IgD-negative memory B cell (primary cell): ENCODE measurements at regions not wholly inside any gene's neighbourhood (a gene's known extent, or its start where the extent isn't known, plus 50 kb on each side); places are given as distances from the start of the nearest gene placed in this dataset.

Experiments
- H3K27ac Mint-ChIP-seq, 3 donors: one replicate each; pipeline ENCODE4 v1.8.0; 2020 to 2022; ENCODE audit warnings: mild to moderate bottlenecking in 3 of 3, mixed read lengths in 3 of 3, moderate library complexity in 1 of 3
- H3K27me3 Mint-ChIP-seq: one replicate; pipeline ENCODE4 v1.8.0; 2021; ENCODE audit warnings: mixed read lengths
- H3K36me3 Mint-ChIP-seq: one replicate; pipeline ENCODE4 v1.8.0; 2020; ENCODE audit warnings: mild to moderate bottlenecking, mixed read lengths
- H3K4me1 Mint-ChIP-seq, 3 donors: one replicate each; pipeline ENCODE4 v1.8.0; 2020 to 2022; ENCODE audit warnings: mixed read lengths in 3 of 3, mild to moderate bottlenecking in 1 of 3
- H3K4me3 Mint-ChIP-seq, 4 donors: one replicate each; pipeline ENCODE4 v1.8.0; 2020 to 2022; ENCODE audit warnings: mild to moderate bottlenecking in 4 of 4, mixed read lengths in 4 of 4, moderate library complexity in 3 of 4
- H3K9me3 Mint-ChIP-seq, 3 donors: one replicate each; pipeline ENCODE4 v1.8.0; 2020 to 2021; ENCODE audit warnings: mixed read lengths in 3 of 3, mild to moderate bottlenecking in 1 of 3

GRCh38 chr3:135719449-135719848 lies 246.1 kb upstream of the PPP2R3A start:
- H3K4me1 Mint-ChIP-seq, result no peaks in the 10 kb centered on the region
- H3K27me3 Mint-ChIP-seq, result no peaks in the 10 kb centered on the region
- no peaks in the 10 kb centered on the region for H3K36me3 Mint-ChIP-seq
- H3K4me3 Mint-ChIP-seq, result no peak overlapping the region
- no peak overlapping the region for H3K27ac Mint-ChIP-seq
- peaks cover 0 to 11% (median 9%) of the 10 kb centered on the region in 3 donors for H3K9me3 Mint-ChIP-seq

DNA sequence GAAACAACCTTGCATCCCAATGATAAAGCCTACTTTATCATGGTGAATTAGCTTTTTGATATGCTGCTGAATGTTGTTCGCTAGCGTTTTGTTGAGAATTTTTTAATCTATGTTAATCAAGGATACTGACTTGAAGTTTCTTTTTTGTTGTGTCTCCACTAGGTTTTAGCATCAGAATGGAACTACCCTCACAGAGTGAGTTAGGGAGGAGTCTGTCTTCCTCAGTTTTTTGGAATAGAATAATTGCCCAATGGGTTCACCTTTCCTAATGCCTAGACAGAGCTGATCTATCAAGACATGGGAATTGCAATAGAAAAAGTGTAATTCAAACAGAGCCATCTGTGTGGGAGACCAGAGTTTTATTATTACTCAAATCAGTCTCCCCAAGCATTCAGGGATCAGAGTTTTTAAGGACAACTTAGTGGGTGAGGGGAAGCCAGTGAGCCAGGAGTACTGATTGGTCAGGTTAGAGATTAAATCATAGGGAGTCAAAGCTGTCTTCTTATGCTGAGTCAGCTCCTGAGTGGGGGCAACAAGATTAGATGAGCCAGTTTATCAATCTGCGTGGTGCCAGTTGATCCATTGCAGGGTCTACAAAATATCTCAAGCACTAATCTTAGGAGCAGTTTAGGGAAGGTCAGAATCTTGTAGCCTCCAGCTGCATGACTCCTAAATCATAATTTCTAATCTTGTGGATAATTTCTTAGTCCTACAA lies 237.4 kb upstream of the PPP2R3A start:
- no peak overlapping the region for H3K4me3 Mint-ChIP-seq
- peaks cover 2 to 33% (median 26%) of the 10 kb centered on the region in 3 donors for H3K9me3 Mint-ChIP-seq
- H3K4me1 Mint-ChIP-seq, result no peaks in the 10 kb centered on the region
- peaks cover 3% of the 10 kb centered on the region for H3K36me3 Mint-ChIP-seq
- no peak overlapping the region for H3K27ac Mint-ChIP-seq
- peaks cover 3% of the 10 kb centered on the region for H3K27me3 Mint-ChIP-seq

DNA sequence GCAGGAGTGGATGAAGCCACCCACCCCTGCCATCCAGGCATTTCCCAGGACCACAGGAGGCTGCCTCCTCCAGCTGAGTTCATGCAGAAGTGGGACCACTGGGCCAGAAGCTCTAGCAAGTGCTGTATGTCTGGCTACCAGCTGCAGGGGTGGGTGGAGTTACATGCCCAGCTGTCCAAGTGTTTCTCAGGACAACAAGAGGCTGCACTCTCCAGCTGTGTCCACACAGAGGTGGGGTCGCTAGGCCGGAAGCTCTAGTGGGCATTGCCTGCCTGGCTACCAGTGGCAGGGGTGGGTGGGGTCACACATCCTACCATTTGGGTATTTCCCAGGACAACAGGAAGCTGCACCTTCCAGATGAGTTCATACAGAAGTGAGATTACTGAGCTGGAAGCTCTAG lies 234.0 kb upstream of the PPP2R3A start:
- no peak overlapping the region for H3K4me3 Mint-ChIP-seq
- H3K36me3 Mint-ChIP-seq, result peaks cover 3% of the 10 kb centered on the region
- no peaks in the 10 kb centered on the region for H3K4me1 Mint-ChIP-seq
- H3K27ac Mint-ChIP-seq, result no peak overlapping the region
- H3K27me3 Mint-ChIP-seq, result peaks cover 3% of the 10 kb centered on the region
- peaks cover 8 to 31% (median 18%) of the 10 kb centered on the region in 3 donors for H3K9me3 Mint-ChIP-seq

- H3K27ac Mint-ChIP-seq, result no peak overlapping the region
- no peak overlapping the region for H3K4me3 Mint-ChIP-seq
- H3K4me1 Mint-ChIP-seq, result no peaks in the 10 kb centered on the region
- peaks cover 2% of the 10 kb centered on the region for H3K27me3 Mint-ChIP-seq
- H3K9me3 Mint-ChIP-seq, result peaks cover 6 to 22% (median 16%) of the 10 kb centered on the region in 3 donors
- no peaks in the 10 kb centered on the region for H3K36me3 Mint-ChIP-seq
Measured at GRCh38 chr3:135736740-135737139, 228.8 kb upstream of the PPP2R3A start.

- Mint-ChIP-seq H3K27ac (no peak overlapping the region), H3K4me1 (no peaks in the 10 kb centered on the region), H3K9me3 (peaks cover 4 to 21% (median 10%) of the 10 kb centered on the region in 3 donors), H3K27me3 (peaks cover 2% of the 10 kb centered on the region), H3K4me3 (no peak overlapping the region), H3K36me3 (no peaks in the 10 kb centered on the region)
Measured at GRCh38 chr3:135739779-135740178, 225.7 kb upstream of the PPP2R3A start.

- Mint-ChIP-seq H3K36me3 (no peaks in the 10 kb centered on the region), H3K27me3 (peaks cover 2% of the 10 kb centered on the region)
Measured at GRCh38 chr3:135740211-135740610, 225.3 kb upstream of the PPP2R3A start.

GRCh38 chr3:135740751-135741150 lies 224.8 kb upstream of the PPP2R3A start:
- Mint-ChIP-seq H3K4me1 (no peaks in the 10 kb centered on the region), H3K4me3 (no peak overlapping the region), H3K27ac (no peak overlapping the region), H3K36me3 (no peaks in the 10 kb centered on the region), H3K27me3 (peaks cover 2% of the 10 kb centered on the region), H3K9me3 (peaks cover 2 to 16% (median 6%) of the 10 kb centered on the region in 3 donors)

More at GRCh38 chr3:135740211-135740610, 225.3 kb upstream of the PPP2R3A start:
- Mint-ChIP-seq H3K4me3 (no peak overlapping the region), H3K27ac (no peak overlapping the region), H3K4me1 (no peaks in the 10 kb centered on the region), H3K9me3 (peaks cover 2 to 19% (median 10%) of the 10 kb centered on the region in 3 donors)

- H3K4me1 Mint-ChIP-seq, result no peaks in the 10 kb centered on the region
- no peaks in the 10 kb centered on the region for H3K9me3 Mint-ChIP-seq
- H3K27me3 Mint-ChIP-seq, result peaks cover 2% of the 10 kb centered on the region
- no peak overlapping the region for H3K4me3 Mint-ChIP-seq
- H3K27ac Mint-ChIP-seq, result no peak overlapping the region
- no peaks in the 10 kb centered on the region for H3K36me3 Mint-ChIP-seq
Measured at GRCh38 chr3:135751991-135752390, 213.5 kb upstream of the PPP2R3A start.

DNA sequence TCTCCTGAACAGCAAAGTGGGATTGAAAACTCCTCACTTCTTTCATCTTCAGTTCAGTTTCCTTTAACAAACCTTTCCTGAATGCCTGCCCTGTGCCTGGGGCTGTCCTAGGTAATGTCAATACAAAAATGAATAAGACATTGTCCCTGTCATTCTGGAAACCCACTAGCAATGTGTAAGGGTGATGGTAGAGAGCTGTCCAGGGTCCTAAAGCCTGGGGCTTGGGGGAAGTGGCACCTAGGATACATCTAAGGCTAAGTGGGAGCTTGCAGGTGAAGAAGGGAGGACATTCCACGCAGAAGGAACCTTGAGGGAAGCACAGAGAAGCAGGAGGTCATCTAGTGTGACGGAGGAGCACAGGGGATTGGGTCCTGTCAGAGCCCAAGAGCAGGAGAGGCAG lies 212.7 kb upstream of the PPP2R3A start:
- Mint-ChIP-seq H3K36me3 (no peaks in the 10 kb centered on the region), H3K27ac (peak overlapping the region in 1 of 3 donors; percentile 57), H3K27me3 (peaks cover 3% of the 10 kb centered on the region), H3K9me3 (no peaks in the 10 kb centered on the region), H3K4me1 (no peaks in the 10 kb centered on the region), H3K4me3 (no peak overlapping the region)

DNA sequence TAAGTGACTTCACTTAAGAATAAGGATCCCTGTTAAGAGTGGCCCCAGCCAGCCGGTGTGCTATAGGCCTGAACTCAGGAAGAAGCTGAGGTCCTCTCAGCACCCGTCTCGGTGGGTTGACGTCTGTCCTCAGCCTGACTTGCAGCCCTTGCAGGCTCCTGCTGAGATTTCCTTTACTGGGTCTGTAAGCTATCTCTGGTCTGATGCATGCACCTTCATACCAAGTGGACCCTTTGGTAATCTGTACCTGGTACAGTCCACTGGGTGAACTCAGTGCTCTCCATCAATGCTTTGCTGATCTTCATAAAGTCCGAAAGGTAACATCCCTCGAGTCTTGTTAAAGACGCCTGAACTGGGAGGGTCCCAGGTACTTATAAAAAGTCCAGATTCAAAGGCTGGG lies 212.0 kb upstream of the PPP2R3A start:
- Mint-ChIP-seq H3K27me3 (peaks cover 3% of the 10 kb centered on the region), H3K27ac (peak overlapping the region in 1 of 3 donors; percentile 57), H3K9me3 (no peaks in the 10 kb centered on the region), H3K4me3 (no peak overlapping the region), H3K36me3 (no peaks in the 10 kb centered on the region), H3K4me1 (no peaks in the 10 kb centered on the region)

DNA sequence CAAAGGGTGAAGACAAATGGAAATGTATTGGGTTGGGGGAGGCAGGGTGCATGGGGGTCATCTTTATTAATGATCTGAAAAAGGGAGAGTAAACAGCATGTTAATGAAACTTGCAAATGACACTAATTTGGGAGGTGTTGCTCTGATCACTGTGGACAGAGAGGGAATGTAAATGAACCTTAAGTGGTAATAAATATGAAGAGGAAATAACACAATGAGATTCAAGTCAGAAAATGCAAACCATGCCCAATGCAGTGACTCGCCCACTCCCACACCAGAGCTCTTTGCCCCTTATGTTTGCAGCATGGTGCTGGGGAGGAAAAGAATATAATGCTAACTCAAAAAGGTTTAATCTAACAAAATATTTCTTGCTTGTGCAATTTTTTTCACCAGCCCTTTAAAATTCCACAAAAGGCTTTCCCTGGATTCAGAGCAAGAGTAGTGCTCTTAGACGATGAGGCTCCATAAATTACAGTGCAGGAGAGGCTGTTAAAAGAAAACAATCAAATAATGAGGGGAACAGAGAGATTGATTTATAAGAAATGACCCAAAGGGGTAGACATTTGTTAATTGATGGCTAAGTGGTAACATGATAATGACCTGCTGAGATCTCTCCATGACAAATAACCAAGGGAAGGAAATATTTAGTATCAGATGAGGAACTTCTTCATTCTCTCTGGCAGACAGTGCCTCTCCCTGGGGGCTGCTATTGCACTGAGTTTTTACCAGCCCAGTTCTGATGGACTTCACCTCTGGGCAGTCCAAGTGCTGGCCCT lies 210.0 kb upstream of the PPP2R3A start:
- Mint-ChIP-seq H3K4me1 (peaks cover 0 to 2% (median 0%) of the 10 kb centered on the region in 3 donors), H3K36me3 (no peaks in the 10 kb centered on the region), H3K27ac (no peak overlapping the region), H3K4me3 (no peak overlapping the region), H3K27me3 (peaks cover 3% of the 10 kb centered on the region), H3K9me3 (no peaks in the 10 kb centered on the region)

DNA sequence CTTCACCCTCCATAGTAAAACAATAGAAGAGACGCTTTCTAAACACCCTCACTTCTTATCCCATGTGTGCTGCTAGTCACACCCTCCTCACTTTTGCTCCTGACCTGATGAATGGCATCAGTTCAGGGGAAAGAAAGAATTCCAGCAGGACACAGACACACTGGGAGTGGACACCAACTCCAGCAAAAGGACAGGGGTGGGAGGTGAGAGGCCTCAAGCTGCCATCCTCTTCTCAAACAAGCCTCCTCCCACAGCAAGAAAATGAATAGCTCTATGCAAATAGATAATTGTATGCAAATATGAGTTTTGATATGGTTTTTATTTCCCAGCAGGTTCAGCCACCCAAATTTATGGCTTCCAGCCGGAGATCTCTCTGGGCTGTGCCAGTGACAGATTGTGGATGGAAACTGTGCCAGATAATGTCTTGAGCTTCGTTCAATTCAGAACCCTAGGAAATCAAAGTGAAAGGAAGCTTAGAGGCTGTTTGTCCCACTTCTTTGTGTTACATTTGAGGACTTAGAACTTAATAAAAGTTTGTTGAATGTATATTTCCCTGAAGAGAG lies 209.3 kb upstream of the PPP2R3A start:
- Mint-ChIP-seq H3K27ac (no peak overlapping the region), H3K4me3 (no peak overlapping the region), H3K36me3 (no peaks in the 10 kb centered on the region), H3K9me3 (no peaks in the 10 kb centered on the region), H3K4me1 (peaks cover 0 to 2% (median 0%) of the 10 kb centered on the region in 3 donors), H3K27me3 (peaks cover 2% of the 10 kb centered on the region)

DNA sequence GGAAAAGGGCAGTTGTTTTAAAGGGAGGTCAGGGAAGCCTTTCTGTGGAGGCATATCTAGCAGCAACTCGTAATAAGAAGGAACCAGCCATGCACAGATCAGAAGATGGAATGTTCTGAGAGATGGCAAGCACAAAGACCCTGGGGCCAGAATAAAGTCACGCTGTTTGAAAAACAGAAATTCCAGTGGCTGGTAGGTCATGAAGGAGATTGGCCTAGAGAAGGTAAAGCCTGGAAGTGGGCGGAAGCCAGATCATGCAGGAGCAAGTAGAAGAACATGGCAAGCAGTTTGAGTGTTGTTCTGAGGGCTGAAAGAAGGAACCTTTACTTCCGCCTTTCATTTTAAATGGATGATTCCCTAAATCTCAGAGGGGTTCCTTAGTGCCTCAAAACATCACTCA lies 208.1 kb upstream of the PPP2R3A start:
- Mint-ChIP-seq H3K27ac (no peak overlapping the region), H3K27me3 (peaks cover 4% of the 10 kb centered on the region), H3K9me3 (no peaks in the 10 kb centered on the region), H3K36me3 (no peaks in the 10 kb centered on the region), H3K4me3 (no peak overlapping the region), H3K4me1 (peaks cover 0 to 2% (median 0%) of the 10 kb centered on the region in 3 donors)

- Mint-ChIP-seq H3K9me3 (no peaks in the 10 kb centered on the region), H3K27ac (no peak overlapping the region), H3K4me3 (no peak overlapping the region), H3K4me1 (peaks cover 0 to 2% (median 0%) of the 10 kb centered on the region in 3 donors), H3K27me3 (peaks cover 6% of the 10 kb centered on the region), H3K36me3 (no peaks in the 10 kb centered on the region)
Measured at GRCh38 chr3:135758961-135759360, 206.6 kb upstream of the PPP2R3A start.

DNA sequence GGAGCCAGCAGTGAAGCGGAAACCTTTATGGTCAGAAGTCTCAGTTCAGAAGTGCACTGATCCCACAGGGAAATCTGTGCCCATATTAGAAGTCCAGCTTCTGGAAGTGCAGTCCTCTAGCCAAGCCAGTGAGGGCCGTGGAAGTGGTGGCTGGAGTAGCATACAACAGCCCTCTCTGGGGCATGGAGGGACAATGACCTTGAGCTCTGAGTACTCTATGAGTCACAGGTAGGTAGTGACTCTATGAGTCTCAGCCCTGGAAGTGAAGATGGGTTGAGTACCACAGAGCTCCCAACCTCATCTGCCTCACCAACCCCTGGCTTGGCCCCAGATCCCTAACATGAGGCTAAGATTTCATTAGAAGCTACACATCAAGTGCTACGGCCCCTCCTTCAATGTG lies 205.9 kb upstream of the PPP2R3A start:
- Mint-ChIP-seq H3K9me3 (peaks cover 0 to 3% (median 1%) of the 10 kb centered on the region in 3 donors), H3K27ac (no peak overlapping the region), H3K27me3 (peaks cover 8% of the 10 kb centered on the region), H3K36me3 (no peaks in the 10 kb centered on the region), H3K4me1 (peaks cover 0 to 2% (median 0%) of the 10 kb centered on the region in 3 donors), H3K4me3 (no peak overlapping the region)
